ENCODE measurements at regions not wholly inside any gene's neighbourhood (a gene's known extent, or its start where the extent isn't known, plus 50 kb on each side); places are given as distances from the start of the nearest gene placed in this dataset.

- no peak for TF ChIP-seq CTCF (IDR thresholded peaks at IDR 0.05; ENCODE audit: extremely low read depth in 1 of 2, insufficient read depth in 1 of 2, low read depth in 1 of 2, low read length in 2 of 2)
- no peak for TF ChIP-seq EZH2 (IDR thresholded peaks at IDR 0.05; ENCODE audit: borderline replicate concordance, low read depth, low read length, severe bottlenecking)
Measured at GRCh38 chr9:109584205-109584604, 86.1 kb upstream of the PTPN3 start.

All from endothelial cell of umbilical vein (primary cell).